H1 (cell line): ENCODE measurements at regions not wholly inside any gene's neighbourhood (a gene's known extent, or its start where the extent isn't known, plus 50 kb on each side); places are given as distances from the start of the nearest gene placed in this dataset.
A peak's percentile ranks its signal among the peaks of the same experiment; 100 is the strongest.

Experiments used
- CTCF ChIA-PET: fragments of 300-600 bp; sonication (Branson Sonifier 250); formaldehyde crosslinking; loops from one replicate; lab custom pipeline; 2021; ENCODE audit not compliant: partially characterized antibody; lab: Charles Lee
- POLR2A ChIA-PET: fragments of 300-600 bp; sonication (Branson Sonifier 250); formaldehyde crosslinking; loops from one replicate; lab custom pipeline; 2021; ENCODE audit warnings: inconsistent platforms; ENCODE audit not compliant: partially characterized antibody; lab: Charles Lee
- DNase-seq, 2 experiments: peaks; one replicate each; pipeline versions ENCODE4 v3.0.0 to v3.0.0-alpha.2; 2010 to 2022; ENCODE audit warnings: low spot score in 2 of 2, low read depth in 1 of 2, mixed read lengths in 1 of 2
- FAIRE-seq: peaks from 2 replicates; lab custom pipeline; 2011; peaks lifted over from hg19 to GRCh38; lab: Jason Lieb, UNC
- H2AFZ ChIP-seq: 2 replicates; pipeline ENCODE4 v1.8.1; 2012; ENCODE audit warnings: low read length, inconsistent platforms
- H2AK5ac ChIP-seq: 2 replicates; pipeline ENCODE4 v1.6.1; 2013; ENCODE audit warnings: low read depth, low read length
- H2BK120ac ChIP-seq: replicated peaks from 2 replicates; pipeline ENCODE3; 2013; ENCODE audit warnings: low read depth, low read length, inconsistent platforms
- H2BK12ac ChIP-seq: 2 replicates; pipeline ENCODE4 v1.6.1; 2013; ENCODE audit warnings: low read depth, low read length
- H2BK15ac ChIP-seq: 2 replicates; pipeline ENCODE4 v1.6.1; 2013; ENCODE audit warnings: low read length
- H2BK20ac ChIP-seq: 2 replicates; pipeline ENCODE4 v1.6.1; 2013; ENCODE audit warnings: low read length
- H2BK5ac ChIP-seq: 2 replicates; pipeline ENCODE4 v1.6.1; 2013; ENCODE audit warnings: low read depth, low read length
- H3K14ac ChIP-seq: 2 replicates; pipeline ENCODE4 v1.6.1; 2013; ENCODE audit warnings: inconsistent platforms; ENCODE audit not compliant: insufficient read length
- H3K18ac ChIP-seq: 2 replicates; pipeline ENCODE4 v1.6.1; 2013; ENCODE audit warnings: low read length; ENCODE audit errors: extremely low read depth
- H3K23ac ChIP-seq: 2 replicates; pipeline ENCODE4 v1.6.1; 2013; ENCODE audit warnings: inconsistent platforms; ENCODE audit not compliant: insufficient read length
- H3K23me2 ChIP-seq: 2 replicates; pipeline ENCODE4 v1.6.1; 2013; ENCODE audit warnings: low read depth, low read length
- H3K27ac ChIP-seq: 2 replicates; pipeline ENCODE4 v1.6.1; 2011; ENCODE audit warnings: low read depth, low read length, inconsistent platforms
- H3K27me3 ChIP-seq, 4 experiments: replicated peaks in 1 of 4; 1 replicate in 1 of 4; 2 replicates in 3 of 4; pipeline versions ENCODE4 v1.6.1 to v1.8.1; 2011 to 2013; ENCODE audit warnings: low read length in 3 of 4, mild to moderate bottlenecking in 3 of 4, inconsistent platforms in 2 of 4, mixed read lengths in 2 of 4, moderate library complexity in 1 of 4; ENCODE audit not compliant: control insufficient read depth in 3 of 4, insufficient read depth in 3 of 4; ENCODE audit errors: extremely low read depth in 1 of 4
- H3K36me3 ChIP-seq, 4 experiments: 2 replicates each; pipeline versions ENCODE4 v1.6.1 to v1.8.1; 2011 to 2013; ENCODE audit warnings: mild to moderate bottlenecking in 4 of 4, low read length in 3 of 4, moderate library complexity in 2 of 4, control low read depth in 1 of 4, inconsistent platforms in 1 of 4; ENCODE audit not compliant: insufficient read depth in 4 of 4, control insufficient read depth in 2 of 4
- H3K4ac ChIP-seq: replicated peaks from 2 replicates; pipeline ENCODE3; 2013; ENCODE audit warnings: low read length, low read depth, mixed read lengths, inconsistent platforms; ENCODE audit not compliant: insufficient read length
- H3K4me1 ChIP-seq, 4 experiments: replicated peaks in 1 of 4; 1 replicate in 1 of 4; 2 replicates in 3 of 4; pipeline versions ENCODE4 v1.6.1 to v1.8.1; 2011 to 2013; ENCODE audit warnings: low read length in 3 of 4, inconsistent platforms in 2 of 4, mixed read lengths in 1 of 4; ENCODE audit not compliant: insufficient read depth in 4 of 4, control insufficient read depth in 3 of 4
- H3K4me2 ChIP-seq, 2 experiments: 2 replicates each; pipeline versions ENCODE4 v1.6.1 to v1.8.1; 2011 to 2013; ENCODE audit warnings: low read depth in 2 of 2, low read length in 2 of 2, control low read depth in 1 of 2, inconsistent platforms in 1 of 2, mild to moderate bottlenecking in 1 of 2; ENCODE audit not compliant: insufficient read depth in 1 of 2
- H3K4me3 ChIP-seq, 4 experiments: fragments of 200-600, 300-600 bp in 1 of 4; sonication (generic), shearing (Covaris generic), sonication (Bioruptor Twin) in 1 of 4; 2 replicates each; pipeline versions ENCODE4 v1.5.1 to v1.8.1; 2011 to 2016; ENCODE audit warnings: low read length in 4 of 4, low read depth in 3 of 4, control low read depth in 2 of 4, inconsistent platforms in 2 of 4, mild to moderate bottlenecking in 2 of 4, mixed read lengths in 1 of 4, moderate library complexity in 1 of 4; ENCODE audit not compliant: insufficient read depth in 2 of 4; ENCODE audit errors: extremely low read depth in 1 of 4
- H3K56ac ChIP-seq: replicated peaks from 2 replicates; pipeline ENCODE3; 2013; ENCODE audit warnings: low read depth, mild to moderate bottlenecking, mixed read lengths, low read length, inconsistent platforms; ENCODE audit not compliant: insufficient read length
- H3K79me1 ChIP-seq: 2 replicates; pipeline ENCODE4 v1.6.1; 2013; ENCODE audit warnings: low read depth, low read length, control low read depth
- H3K79me2 ChIP-seq, 2 experiments: 2 replicates each; pipeline versions ENCODE4 v1.6.1 to v1.8.1; 2012 to 2013; ENCODE audit warnings: low read length in 2 of 2, mild to moderate bottlenecking in 2 of 2, inconsistent platforms in 1 of 2; ENCODE audit not compliant: insufficient read depth in 2 of 2, control insufficient read depth in 1 of 2
- H3K9ac ChIP-seq, 4 experiments: replicated peaks in 1 of 4; 1 replicate in 1 of 4; 2 replicates in 3 of 4; pipeline versions ENCODE4 v1.6.1 to v1.8.1; 2011 to 2013; ENCODE audit warnings: low read depth in 3 of 4, low read length in 3 of 4, control low read depth in 2 of 4, mild to moderate bottlenecking in 2 of 4, moderate library complexity in 2 of 4, inconsistent platforms in 1 of 4; ENCODE audit errors: extremely low read depth in 1 of 4
- H3K9me3 ChIP-seq, 2 experiments: 2 replicates each; pipeline versions ENCODE4 v1.6.1 to v1.8.1; 2012 to 2013; ENCODE audit warnings: mild to moderate bottlenecking in 2 of 2, moderate library complexity in 2 of 2, control low read depth in 1 of 2, inconsistent platforms in 1 of 2, low read depth in 1 of 2, low read length in 1 of 2, mixed read lengths in 1 of 2; ENCODE audit not compliant: insufficient read depth in 2 of 2
- H4K20me1 ChIP-seq, 2 experiments: replicated peaks in 1 of 2; 2 replicates each; pipeline versions ENCODE3 to v1.8.1; 2011 to 2013; ENCODE audit warnings: inconsistent platforms in 2 of 2, low read length in 2 of 2, mild to moderate bottlenecking in 1 of 2; ENCODE audit not compliant: insufficient read depth in 2 of 2, control insufficient read depth in 1 of 2
- H4K5ac ChIP-seq: 2 replicates; pipeline ENCODE4 v1.6.1; 2013; ENCODE audit warnings: low read length, low read depth, mixed read lengths, inconsistent platforms; ENCODE audit not compliant: insufficient read length
- H4K8ac ChIP-seq: 2 replicates; pipeline ENCODE4 v1.8.0; 2013; ENCODE audit warnings: mild to moderate bottlenecking, moderate library complexity, low read length, inconsistent platforms; ENCODE audit not compliant: insufficient read depth; ENCODE audit errors: extremely low read depth
- H4K91ac ChIP-seq: replicated peaks from 2 replicates; pipeline ENCODE3; 2013; ENCODE audit warnings: low read length, mixed read lengths, inconsistent platforms; ENCODE audit not compliant: insufficient read length
- CHD1 ChIP-seq: IDR thresholded peaks from 2 replicates; pipeline ENCODE4 v1.6.1; 2012; ENCODE audit warnings: low read depth, low read length, improper control_type of control experiment
- KDM4A ChIP-seq: IDR thresholded peaks from one replicate; pipeline ENCODE4 v1.7.1; 2012; ENCODE audit warnings: low read depth, mild to moderate bottlenecking, moderate library complexity, low read length, inconsistent platforms; ENCODE audit not compliant: severe bottlenecking
- RAD21 ChIP-seq, 2 experiments: IDR thresholded peaks in 1 of 2; conservative IDR thresholded peaks in 1 of 2; 2 replicates each; pipeline ENCODE4 v1.6.1; 2011; ENCODE audit warnings: low read depth in 2 of 2, low read length in 2 of 2, improper control_type of control experiment in 1 of 2, inconsistent platforms in 1 of 2, mild to moderate bottlenecking in 1 of 2, moderate library complexity in 1 of 2
- RNF2 ChIP-seq: fragments of 200-900, 300-1000 bp; sonication (generic); IDR thresholded peaks from 2 replicates; pipeline ENCODE4 v1.7.1; 2016; ENCODE audit warnings: borderline replicate concordance, low read depth, mild to moderate bottlenecking, antibody characterized with exemption, low read length; ENCODE audit not compliant: poor library complexity, severe bottlenecking; ENCODE audit errors: missing control alignments
- WGBS, 2 experiments: shearing (Covaris generic) in 1 of 2; methylation state at CpG; one replicate each; pipeline versions ENCODE4 v1.1.6 to v1.1.7; 2013 to 2015; ENCODE audit warnings: low lambda C conversion rate in 2 of 2, mixed read lengths in 2 of 2, inconsistent platforms in 1 of 2, low coverage in 1 of 2, missing lambda C conversion rate in 1 of 2; ENCODE audit not compliant: insufficient replicate concordance in 2 of 2, insufficient coverage in 1 of 2, insufficient read length in 1 of 2; ENCODE audit errors: extremely low coverage in 1 of 2, missing lambda C conversion rate in 1 of 2; 5-methylcytosine and 5-hydroxymethylcytosine counted together
- TF ChIP-seq, protein P1 (sequence below), 3 experiments: IDR thresholded peaks; 1 replicate in 2 of 3; 2 replicates in 1 of 3; pipeline versions ENCODE4 v1.5.1 to v1.6.1; 2011; ENCODE audit warnings: low read length in 3 of 3, mild to moderate bottlenecking in 3 of 3, inconsistent platforms in 2 of 3, low read depth in 1 of 3, moderate library complexity in 1 of 3; ENCODE audit not compliant: insufficient read depth in 1 of 3; ENCODE audit errors: control extremely low read depth in 1 of 3

- Histone ChIP-seq H3K4ac (no peak overlapping the region), H4K8ac (no peak overlapping the region), H3K23ac (no peak overlapping the region), H2AFZ (no peak overlapping the region), H3K9ac (no peak overlapping the region), H3K9me3 (peaks cover 3 to 6% of the 10 kb centered on the region in 2 experiments; a peak in 2 of 4 replicates), H3K56ac (no peak overlapping the region), H2AK5ac (no peak overlapping the region), H3K4me1 (no peaks in the 10 kb centered on the region), H4K5ac (no peak overlapping the region), H3K18ac (no peak overlapping the region), H4K91ac (no peak overlapping the region), H3K14ac (no peak overlapping the region), H3K4me2 (no peak overlapping the region), H2BK12ac (no peak overlapping the region), H3K79me1 (no peaks in the 10 kb centered on the region), H3K27ac (no peak overlapping the region), H3K36me3 (no peaks in the 10 kb centered on the region)
- CTCF ChIA-PET, result interaction anchor here (0.6 to 4.1 kb wide), 22 partner anchors 8 to 1367 kb away, joined by 3 to 21 read pairs (median 4); no protein-coding TSS in a partner anchor
- WGBS, 2 experiments, result 62% methylated on average over 4 of the region's 4 CpGs; no CpG with 5 or more reads in 1 of the 2 experiments
- TF ChIP-seq CHD1 (no peak), KDM4A (no peak), RAD21 (IDR thresholded peaks at IDR 0.05 in 1 of 2, conservative IDR thresholded peaks at IDR 0.05 in 1 of 2; ENCODE audit: low read depth in 2 of 2, low read length in 2 of 2) (0 out of 4 replicates have a peak, but pooled peaks of 1 of the 2 experiments have one; percentile 6), RNF2 (no peak)
- TF ChIP-seq, protein P1, sequence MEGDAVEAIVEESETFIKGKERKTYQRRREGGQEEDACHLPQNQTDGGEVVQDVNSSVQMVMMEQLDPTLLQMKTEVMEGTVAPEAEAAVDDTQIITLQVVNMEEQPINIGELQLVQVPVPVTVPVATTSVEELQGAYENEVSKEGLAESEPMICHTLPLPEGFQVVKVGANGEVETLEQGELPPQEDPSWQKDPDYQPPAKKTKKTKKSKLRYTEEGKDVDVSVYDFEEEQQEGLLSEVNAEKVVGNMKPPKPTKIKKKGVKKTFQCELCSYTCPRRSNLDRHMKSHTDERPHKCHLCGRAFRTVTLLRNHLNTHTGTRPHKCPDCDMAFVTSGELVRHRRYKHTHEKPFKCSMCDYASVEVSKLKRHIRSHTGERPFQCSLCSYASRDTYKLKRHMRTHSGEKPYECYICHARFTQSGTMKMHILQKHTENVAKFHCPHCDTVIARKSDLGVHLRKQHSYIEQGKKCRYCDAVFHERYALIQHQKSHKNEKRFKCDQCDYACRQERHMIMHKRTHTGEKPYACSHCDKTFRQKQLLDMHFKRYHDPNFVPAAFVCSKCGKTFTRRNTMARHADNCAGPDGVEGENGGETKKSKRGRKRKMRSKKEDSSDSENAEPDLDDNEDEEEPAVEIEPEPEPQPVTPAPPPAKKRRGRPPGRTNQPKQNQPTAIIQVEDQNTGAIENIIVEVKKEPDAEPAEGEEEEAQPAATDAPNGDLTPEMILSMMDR (IDR thresholded peaks at IDR 0.05; ENCODE audit: control extremely low read depth in 1 of 3, insufficient read depth in 1 of 3, low read depth in 1 of 3, low read length in 3 of 3), result peak in 2 of 3 experiments; percentile 7 to 38; a peak in 2 of 4 replicates
- TF ChIP-seq, all 59 proteins: peak for 2
- H3K23me2 ChIP-seq, result no peaks in the 10 kb centered on the region
- H2BK120ac ChIP-seq, result no peak overlapping the region
- POLR2A ChIA-PET, result no interaction called here
- H3K4me3 ChIP-seq, result no peak overlapping the region
- no peaks in the 10 kb centered on the region for H3K79me2 ChIP-seq
- FAIRE-seq (no peak), DNase-seq (no peak)
- no peak overlapping the region for H2BK20ac ChIP-seq
- no peaks in the 10 kb centered on the region for H4K20me1 ChIP-seq
- no peaks in the 10 kb centered on the region for H3K27me3 ChIP-seq
- H2BK5ac ChIP-seq, result no peak overlapping the region
- H2BK15ac ChIP-seq, result no peak overlapping the region
Observed at GRCh38 chr5:162607879-162608278, 540.3 kb downstream of the GABRG2 start.
